Smooth muscle cell (in vitro differentiated cells): ENCODE measurements at regions not wholly inside any gene's neighbourhood (a gene's known extent, or its start where the extent isn't known, plus 50 kb on each side); places are given as distances from the start of the nearest gene placed in this dataset.

ENCODE experiments used
- DNase-seq: peaks from one replicate; lab custom pipeline; 2025; ENCODE audit not compliant: unreplicated experiment; lab: John Stamatoyannopoulos, UW
- H2AFZ ChIP-seq: fragments of 200-600 bp; sonication (generic); 2 replicates; pipeline ENCODE4 v1.6.0; 2016; ENCODE audit warnings: antibody characterized with exemption, low read depth, mild to moderate bottlenecking
- H3F3A ChIP-seq: fragments of 200-600 bp; sonication (generic); 2 replicates; pipeline ENCODE4 v1.6.0; 2017; ENCODE audit warnings: antibody characterized with exemption, low read depth
- H3K27ac ChIP-seq: fragments of 200-600 bp; sonication (generic); 2 replicates; pipeline ENCODE4 v1.5.1; 2016; ENCODE audit warnings: low read depth, mild to moderate bottlenecking
- H3K27me3 ChIP-seq: fragments of 200-600 bp; sonication (generic); 2 replicates; pipeline ENCODE4 v1.6.1; 2016; ENCODE audit warnings: low read depth, mild to moderate bottlenecking
- H3K36me3 ChIP-seq: fragments of 200-600 bp; sonication (generic); 2 replicates; pipeline ENCODE4 v1.5.1; 2016; ENCODE audit warnings: low read depth
- H3K4me1 ChIP-seq: fragments of 200-600 bp; sonication (generic); 2 replicates; pipeline ENCODE4 v1.5.1; 2016; ENCODE audit warnings: low read depth
- H3K4me2 ChIP-seq: fragments of 200-600 bp; sonication (generic); 2 replicates; pipeline ENCODE4 v1.6.0; 2016; ENCODE audit warnings: mild to moderate bottlenecking
- H3K4me3 ChIP-seq: fragments of 200-600 bp; sonication (generic); 2 replicates; pipeline ENCODE4 v1.5.1; 2016; ENCODE audit warnings: mild to moderate bottlenecking
- H3K79me2 ChIP-seq: fragments of 200-600 bp; sonication (generic); 2 replicates; pipeline ENCODE4 v1.6.0; 2016; ENCODE audit warnings: low read depth, mild to moderate bottlenecking
- H3K9ac ChIP-seq: fragments of 200-600 bp; sonication (generic); 2 replicates; pipeline ENCODE4 v1.6.0; 2016; ENCODE audit warnings: low read depth
- H3K9me3 ChIP-seq: fragments of 200-600 bp; sonication (generic); replicated peaks from 2 replicates; pipeline ENCODE4 v1.5.1; 2016; ENCODE audit warnings: low read depth
- H4K20me1 ChIP-seq: fragments of 200-600 bp; sonication (generic); 2 replicates; pipeline ENCODE4 v1.6.0; 2016; ENCODE audit warnings: low read depth
- WGBS: methylation state at CpG from one replicate; pipeline ENCODE4 v1.1.7; 2016; ENCODE audit warnings: low lambda C conversion rate; 5-methylcytosine and 5-hydroxymethylcytosine counted together
- TF ChIP-seq, protein P1 (sequence below): fragments of 200-600 bp; sonication (generic); IDR thresholded peaks from 2 replicates; pipeline ENCODE4 v1.5.1; 2017; ENCODE audit warnings: borderline replicate concordance, mild to moderate bottlenecking, antibody characterized with exemption; ENCODE audit not compliant: insufficient read depth, poor library complexity, severe bottlenecking

DNA sequence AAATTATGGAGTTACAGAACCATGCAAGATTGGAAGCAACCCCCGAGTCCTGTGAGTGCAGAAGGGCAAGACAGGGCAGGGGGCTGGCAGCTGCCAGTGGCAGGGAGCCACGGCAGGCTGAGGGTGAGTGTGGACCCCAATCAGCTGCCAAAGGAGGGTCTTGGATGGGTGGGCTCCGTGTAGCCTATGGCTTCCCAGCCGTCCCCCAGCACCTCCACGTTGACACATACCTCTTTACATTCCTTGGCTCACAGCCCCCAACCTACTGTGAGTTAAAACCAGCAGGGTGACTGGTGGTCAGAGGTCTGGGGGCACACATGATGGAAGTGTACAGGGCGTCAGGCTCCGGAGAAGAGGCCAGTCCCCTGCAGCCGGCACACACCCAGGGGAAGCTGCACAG, 60.9 kb upstream of the SALL3 start:
- Histone ChIP-seq H3K4me2 (no peak overlapping the region), H3K27me3 (no peaks in the 10 kb centered on the region), H3K36me3 (no peaks in the 10 kb centered on the region), H2AFZ (no peak overlapping the region), H3K4me1 (no peaks in the 10 kb centered on the region), H3K79me2 (no peaks in the 10 kb centered on the region), H3K9me3 (no peaks in the 10 kb centered on the region), H3K4me3 (no peak overlapping the region), H3K27ac (no peak overlapping the region), H3F3A (no peaks in the 10 kb centered on the region), H4K20me1 (no peaks in the 10 kb centered on the region), H3K9ac (no peak overlapping the region)
- no peak for DNase-seq
- TF ChIP-seq, protein P1, sequence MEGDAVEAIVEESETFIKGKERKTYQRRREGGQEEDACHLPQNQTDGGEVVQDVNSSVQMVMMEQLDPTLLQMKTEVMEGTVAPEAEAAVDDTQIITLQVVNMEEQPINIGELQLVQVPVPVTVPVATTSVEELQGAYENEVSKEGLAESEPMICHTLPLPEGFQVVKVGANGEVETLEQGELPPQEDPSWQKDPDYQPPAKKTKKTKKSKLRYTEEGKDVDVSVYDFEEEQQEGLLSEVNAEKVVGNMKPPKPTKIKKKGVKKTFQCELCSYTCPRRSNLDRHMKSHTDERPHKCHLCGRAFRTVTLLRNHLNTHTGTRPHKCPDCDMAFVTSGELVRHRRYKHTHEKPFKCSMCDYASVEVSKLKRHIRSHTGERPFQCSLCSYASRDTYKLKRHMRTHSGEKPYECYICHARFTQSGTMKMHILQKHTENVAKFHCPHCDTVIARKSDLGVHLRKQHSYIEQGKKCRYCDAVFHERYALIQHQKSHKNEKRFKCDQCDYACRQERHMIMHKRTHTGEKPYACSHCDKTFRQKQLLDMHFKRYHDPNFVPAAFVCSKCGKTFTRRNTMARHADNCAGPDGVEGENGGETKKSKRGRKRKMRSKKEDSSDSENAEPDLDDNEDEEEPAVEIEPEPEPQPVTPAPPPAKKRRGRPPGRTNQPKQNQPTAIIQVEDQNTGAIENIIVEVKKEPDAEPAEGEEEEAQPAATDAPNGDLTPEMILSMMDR, result no peak
- WGBS, result 84% methylated on average over 8 of the region's 8 CpGs

DNA sequence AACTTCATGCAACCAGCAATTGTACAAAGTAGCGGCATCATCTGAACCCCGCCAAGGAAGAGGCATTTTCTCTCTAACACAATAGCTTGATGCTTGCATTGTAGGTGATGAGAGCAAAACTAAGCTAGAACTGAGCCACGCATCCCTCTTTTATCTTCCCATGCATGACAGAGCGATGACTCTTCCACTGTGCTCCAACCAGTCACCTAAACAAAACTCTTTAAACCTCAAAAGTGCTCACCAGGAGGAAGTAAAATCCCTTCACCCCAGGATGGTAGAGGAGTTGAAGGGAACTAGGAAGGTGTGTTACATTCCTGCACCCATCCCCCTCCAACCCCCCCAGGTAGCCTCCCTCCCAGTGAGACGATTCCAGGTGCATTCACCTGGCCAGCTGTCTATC, 59.7 kb upstream of the SALL3 start:
- Histone ChIP-seq H3K4me1 (no peaks in the 10 kb centered on the region), H3K36me3 (no peaks in the 10 kb centered on the region), H3K9me3 (no peaks in the 10 kb centered on the region), H3K27ac (no peak overlapping the region), H3K27me3 (no peaks in the 10 kb centered on the region), H3K4me3 (no peak overlapping the region), H2AFZ (no peak overlapping the region), H4K20me1 (no peaks in the 10 kb centered on the region), H3K79me2 (no peaks in the 10 kb centered on the region), H3K4me2 (no peak overlapping the region), H3K9ac (no peak overlapping the region), H3F3A (no peaks in the 10 kb centered on the region)
- TF ChIP-seq, protein P1, result no peak
- DNase-seq, result no peak
- 89% methylated on average over 5 of the region's 5 CpGs for WGBS

DNA sequence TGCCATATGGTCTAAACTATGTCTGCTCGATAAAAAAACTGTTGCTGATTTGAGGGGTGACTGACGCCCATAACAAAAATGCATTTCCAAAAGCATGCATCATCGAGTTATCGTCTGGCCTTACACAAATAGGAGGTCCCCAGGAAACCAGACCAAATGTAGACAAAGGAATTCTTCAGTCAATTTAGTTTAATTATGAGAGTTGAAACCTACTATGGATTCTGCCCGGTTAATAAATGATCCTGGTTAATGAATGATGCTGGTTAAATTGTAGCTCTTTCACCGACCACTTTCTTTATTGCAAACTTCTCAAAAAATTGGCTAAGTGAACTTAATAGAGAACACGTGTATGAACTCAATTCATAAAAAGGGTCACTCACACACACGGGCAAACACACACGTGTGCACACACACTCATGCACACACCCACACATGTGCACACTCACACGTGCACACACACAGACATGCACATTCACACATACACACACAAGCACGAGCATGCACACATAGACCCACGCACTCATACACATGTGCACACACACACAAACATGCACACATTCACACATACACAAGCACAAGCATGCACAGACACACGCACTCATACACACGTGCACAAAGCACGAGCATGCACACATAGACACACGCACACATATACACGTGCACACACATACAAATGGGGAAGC, 59.0 kb upstream of the SALL3 start:
- Histone ChIP-seq H3K36me3 (no peaks in the 10 kb centered on the region), H4K20me1 (no peaks in the 10 kb centered on the region), H3K9me3 (no peaks in the 10 kb centered on the region), H3K27ac (no peak overlapping the region), H3K79me2 (no peaks in the 10 kb centered on the region), H3F3A (no peaks in the 10 kb centered on the region), H3K9ac (no peak overlapping the region), H3K4me3 (no peak overlapping the region), H3K4me1 (no peaks in the 10 kb centered on the region), H3K27me3 (no peaks in the 10 kb centered on the region), H2AFZ (no peak overlapping the region), H3K4me2 (no peak overlapping the region)
- DNase-seq, result no peak
- TF ChIP-seq, protein P1, result no peak
- 93% methylated on average over 17 of the region's 17 CpGs for WGBS

DNA sequence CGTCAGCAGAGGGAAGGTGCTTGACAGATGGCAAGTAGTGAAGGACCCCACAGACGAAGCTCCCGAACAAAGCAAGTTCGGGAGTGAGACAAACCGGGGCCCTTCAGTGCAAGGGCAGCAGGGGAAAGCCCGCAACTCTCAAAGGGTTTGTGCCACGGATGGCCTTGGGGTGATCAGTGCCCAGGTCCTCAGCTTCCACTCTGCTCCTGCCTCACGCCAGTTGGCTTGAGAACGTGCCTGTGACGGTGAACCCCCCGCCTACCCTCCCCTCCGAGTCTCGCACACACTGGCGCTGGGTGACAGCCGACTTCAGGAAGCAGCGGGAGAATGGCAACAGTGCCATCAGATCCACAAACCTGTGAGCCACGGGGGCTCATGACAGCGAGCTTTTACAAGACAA, 56.8 kb upstream of the SALL3 start:
- H3K79me2 ChIP-seq, result no peaks in the 10 kb centered on the region
- no peaks in the 10 kb centered on the region for H3F3A ChIP-seq
- DNase-seq, result no peak
- no peak overlapping the region for H3K4me3 ChIP-seq
- no peaks in the 10 kb centered on the region for H3K27me3 ChIP-seq
- no peaks in the 10 kb centered on the region for H3K36me3 ChIP-seq
- H4K20me1 ChIP-seq, result no peaks in the 10 kb centered on the region
- 90% methylated on average over 18 of the region's 18 CpGs for WGBS
- H3K9me3 ChIP-seq, result no peaks in the 10 kb centered on the region
- no peaks in the 10 kb centered on the region for H3K4me1 ChIP-seq
- H2AFZ ChIP-seq, result no peak overlapping the region
- H3K9ac ChIP-seq, result no peak overlapping the region
- H3K4me2 ChIP-seq, result no peak overlapping the region
- H3K27ac ChIP-seq, result no peak overlapping the region
- TF ChIP-seq, protein P1, result no peak
